ENCODE measurements at regions not wholly inside any gene's neighbourhood (a gene's known extent, or its start where the extent isn't known, plus 50 kb on each side); places are given as distances from the start of the nearest gene placed in this dataset.

GRCh38 chr4:11609751-11610150 is 181.1 kb upstream of the HS3ST1 start:
- Histone ChIP-seq H3K9me3 (replicated peaks in 1 of 3) (no peaks in the 10 kb centered on the region), H3K27me3 (no peaks in the 10 kb centered on the region), H3K36me3 (replicated peaks in 1 of 2) (no peaks in the 10 kb centered on the region), H3K4me1 (replicated peaks in 1 of 2) (no peaks in the 10 kb centered on the region), H3K4me3 (no peak overlapping the region), H3K27ac (no peak overlapping the region)
- no peak for DNase-seq
- intact Hi-C loops (cut with DNase I), result no loop called here
- 86 to 94% (median 93%) methylated on average over 2 of the region's 2 CpGs for WGBS, 4 donors
- TF ChIP-seq POLR2A (IDR thresholded peaks at IDR 0.05) (no peak), CTCF (IDR thresholded peaks at IDR 0.05) (no peak)

GRCh38 chr4:11608992-11609391 is 180.3 kb upstream of the HS3ST1 start:
- no peaks in the 10 kb centered on the region for H3K9me3 ChIP-seq (replicated peaks in 1 of 3)
- no peaks in the 10 kb centered on the region for H3K36me3 ChIP-seq (replicated peaks in 1 of 2)
- no peaks in the 10 kb centered on the region for H3K27me3 ChIP-seq
- no peak overlapping the region for H3K27ac ChIP-seq
- DNase-seq, result no peak
- H3K4me3 ChIP-seq, result no peak overlapping the region
- no peaks in the 10 kb centered on the region for H3K4me1 ChIP-seq (replicated peaks in 1 of 2)
- TF ChIP-seq POLR2A (IDR thresholded peaks at IDR 0.05) (no peak), CTCF (IDR thresholded peaks at IDR 0.05) (no peak)
- intact Hi-C loops (cut with DNase I), result no loop called here

GRCh38 chr4:11606078-11606477 is 177.4 kb upstream of the HS3ST1 start:
- WGBS, 4 donors, result 67 to 85% (median 72%) methylated on average over 1 of the region's 1 CpG
- intact Hi-C loops (cut with DNase I), result no loop called here
- no peak for DNase-seq

GRCh38 chr4:11605597-11605996 is 176.9 kb upstream of the HS3ST1 start:
- DNase-seq, result peak in 1 of 7 donors; percentile 10
- H3K4me1 ChIP-seq (replicated peaks in 1 of 2), result no peaks in the 10 kb centered on the region
- 35 to 62% (median 52%) methylated on average over 1 of the region's 1 CpG for WGBS, 4 donors
- H3K4me3 ChIP-seq, result no peak overlapping the region
- no peaks in the 10 kb centered on the region for H3K27me3 ChIP-seq
- TF ChIP-seq CTCF (IDR thresholded peaks at IDR 0.05), result no peak
- TF ChIP-seq POLR2A (IDR thresholded peaks at IDR 0.05), result no peak
- no peaks in the 10 kb centered on the region for H3K9me3 ChIP-seq (replicated peaks in 1 of 3)
- no peak overlapping the region for H3K27ac ChIP-seq
- intact Hi-C loops (cut with DNase I), result no loop called here
- H3K36me3 ChIP-seq (replicated peaks in 1 of 2), result no peaks in the 10 kb centered on the region

More at GRCh38 chr4:11606078-11606477, 177.4 kb upstream of the HS3ST1 start:
- H3K27me3 ChIP-seq, result no peaks in the 10 kb centered on the region
- no peaks in the 10 kb centered on the region for H3K36me3 ChIP-seq (replicated peaks in 1 of 2)
- no peak overlapping the region for H3K4me3 ChIP-seq
- no peaks in the 10 kb centered on the region for H3K4me1 ChIP-seq (replicated peaks in 1 of 2)
- H3K27ac ChIP-seq, result no peak overlapping the region
- H3K9me3 ChIP-seq (replicated peaks in 1 of 3), result no peaks in the 10 kb centered on the region
- no peak for TF ChIP-seq CTCF (IDR thresholded peaks at IDR 0.05)
- no peak for TF ChIP-seq POLR2A (IDR thresholded peaks at IDR 0.05)
